HL-60 (cell line): ENCODE measurements at regions not wholly inside any gene's neighbourhood (a gene's known extent, or its start where the extent isn't known, plus 50 kb on each side); places are given as distances from the start of the nearest gene placed in this dataset.

ENCODE experiments used
- DNase-seq, 2 experiments: peaks; one replicate each; pipeline ENCODE4 v3.0.0-alpha.2; 2010 to 2020; ENCODE audit warnings: low read depth in 1 of 2, low spot score in 1 of 2
- H3K27ac ChIP-seq: fragments of 250-450 bp; sonication (Bioruptor Pico); replicated peaks from 2 replicates; pipeline ENCODE4 v1.5.1; 2020; ENCODE audit warnings: mild to moderate bottlenecking, moderate library complexity
- H3K27me3 ChIP-seq: fragments of 250-450 bp; sonication (Bioruptor Pico); 2 replicates; pipeline ENCODE4 v1.5.1; 2021; ENCODE audit warnings: mild to moderate bottlenecking, moderate library complexity; ENCODE audit not compliant: insufficient read depth, poor library complexity, severe bottlenecking
- H3K4me3 ChIP-seq: replicated peaks from 2 replicates; pipeline ENCODE4 v1.5.1; 2011; ENCODE audit warnings: mild to moderate bottlenecking, control low read depth, low read length; ENCODE audit not compliant: insufficient read depth
- GABPA ChIP-seq: IDR thresholded peaks from 2 replicates; pipeline ENCODE4 v1.6.1; 2012; ENCODE audit warnings: low read depth
- POLR2AphosphoS5 ChIP-seq: IDR thresholded peaks from 2 replicates; pipeline ENCODE4 v1.6.1; 2012; ENCODE audit warnings: low read depth
- SPI1 ChIP-seq: IDR thresholded peaks from 2 replicates; pipeline ENCODE4 v1.6.1; 2012; ENCODE audit warnings: low read depth, mild to moderate bottlenecking, borderline replicate concordance
- TF ChIP-seq, protein P1 (sequence below): IDR thresholded peaks from one replicate; pipeline ENCODE4 v1.5.1; 2011; ENCODE audit warnings: low read length, control low read depth, inconsistent platforms; ENCODE audit not compliant: insufficient read depth
- TF ChIP-seq, protein P2 (sequence below): IDR thresholded peaks from 2 replicates; pipeline ENCODE4 v1.6.1; 2012; ENCODE audit warnings: low read depth; ENCODE audit not compliant: insufficient replicate concordance

GRCh38 chr9:32069169-32069813 is 315.2 kb upstream of the ACO1 start:
- Histone ChIP-seq H3K4me3 (no peak overlapping the region), H3K27me3 (no peaks in the 10 kb centered on the region), H3K27ac (no peak overlapping the region)
- TF ChIP-seq, protein P1, sequence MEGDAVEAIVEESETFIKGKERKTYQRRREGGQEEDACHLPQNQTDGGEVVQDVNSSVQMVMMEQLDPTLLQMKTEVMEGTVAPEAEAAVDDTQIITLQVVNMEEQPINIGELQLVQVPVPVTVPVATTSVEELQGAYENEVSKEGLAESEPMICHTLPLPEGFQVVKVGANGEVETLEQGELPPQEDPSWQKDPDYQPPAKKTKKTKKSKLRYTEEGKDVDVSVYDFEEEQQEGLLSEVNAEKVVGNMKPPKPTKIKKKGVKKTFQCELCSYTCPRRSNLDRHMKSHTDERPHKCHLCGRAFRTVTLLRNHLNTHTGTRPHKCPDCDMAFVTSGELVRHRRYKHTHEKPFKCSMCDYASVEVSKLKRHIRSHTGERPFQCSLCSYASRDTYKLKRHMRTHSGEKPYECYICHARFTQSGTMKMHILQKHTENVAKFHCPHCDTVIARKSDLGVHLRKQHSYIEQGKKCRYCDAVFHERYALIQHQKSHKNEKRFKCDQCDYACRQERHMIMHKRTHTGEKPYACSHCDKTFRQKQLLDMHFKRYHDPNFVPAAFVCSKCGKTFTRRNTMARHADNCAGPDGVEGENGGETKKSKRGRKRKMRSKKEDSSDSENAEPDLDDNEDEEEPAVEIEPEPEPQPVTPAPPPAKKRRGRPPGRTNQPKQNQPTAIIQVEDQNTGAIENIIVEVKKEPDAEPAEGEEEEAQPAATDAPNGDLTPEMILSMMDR = no peak
- TF ChIP-seq POLR2AphosphoS5 (no peak), SPI1 (no peak), GABPA (no peak)
- TF ChIP-seq, protein P2, sequence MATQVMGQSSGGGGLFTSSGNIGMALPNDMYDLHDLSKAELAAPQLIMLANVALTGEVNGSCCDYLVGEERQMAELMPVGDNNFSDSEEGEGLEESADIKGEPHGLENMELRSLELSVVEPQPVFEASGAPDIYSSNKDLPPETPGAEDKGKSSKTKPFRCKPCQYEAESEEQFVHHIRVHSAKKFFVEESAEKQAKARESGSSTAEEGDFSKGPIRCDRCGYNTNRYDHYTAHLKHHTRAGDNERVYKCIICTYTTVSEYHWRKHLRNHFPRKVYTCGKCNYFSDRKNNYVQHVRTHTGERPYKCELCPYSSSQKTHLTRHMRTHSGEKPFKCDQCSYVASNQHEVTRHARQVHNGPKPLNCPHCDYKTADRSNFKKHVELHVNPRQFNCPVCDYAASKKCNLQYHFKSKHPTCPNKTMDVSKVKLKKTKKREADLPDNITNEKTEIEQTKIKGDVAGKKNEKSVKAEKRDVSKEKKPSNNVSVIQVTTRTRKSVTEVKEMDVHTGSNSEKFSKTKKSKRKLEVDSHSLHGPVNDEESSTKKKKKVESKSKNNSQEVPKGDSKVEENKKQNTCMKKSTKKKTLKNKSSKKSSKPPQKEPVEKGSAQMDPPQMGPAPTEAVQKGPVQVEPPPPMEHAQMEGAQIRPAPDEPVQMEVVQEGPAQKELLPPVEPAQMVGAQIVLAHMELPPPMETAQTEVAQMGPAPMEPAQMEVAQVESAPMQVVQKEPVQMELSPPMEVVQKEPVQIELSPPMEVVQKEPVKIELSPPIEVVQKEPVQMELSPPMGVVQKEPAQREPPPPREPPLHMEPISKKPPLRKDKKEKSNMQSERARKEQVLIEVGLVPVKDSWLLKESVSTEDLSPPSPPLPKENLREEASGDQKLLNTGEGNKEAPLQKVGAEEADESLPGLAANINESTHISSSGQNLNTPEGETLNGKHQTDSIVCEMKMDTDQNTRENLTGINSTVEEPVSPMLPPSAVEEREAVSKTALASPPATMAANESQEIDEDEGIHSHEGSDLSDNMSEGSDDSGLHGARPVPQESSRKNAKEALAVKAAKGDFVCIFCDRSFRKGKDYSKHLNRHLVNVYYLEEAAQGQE = no peak
- no peak for DNase-seq

- Histone ChIP-seq H3K27ac (no peak overlapping the region), H3K27me3 (no peaks in the 10 kb centered on the region), H3K4me3 (no peak overlapping the region)
- no peak for DNase-seq
- TF ChIP-seq, protein P1 = no peak
- no peak for TF ChIP-seq POLR2AphosphoS5
- no peak for TF ChIP-seq SPI1
- TF ChIP-seq, protein P2 = no peak
- TF ChIP-seq GABPA = no peak
These were observed 314.5 kb upstream of the ACO1 start for GRCh38 chr9:32069969-32070368.

- Histone ChIP-seq H3K27ac (no peak overlapping the region), H3K27me3 (no peaks in the 10 kb centered on the region), H3K4me3 (no peak overlapping the region)
- TF ChIP-seq POLR2AphosphoS5 = no peak
- TF ChIP-seq GABPA = no peak
- TF ChIP-seq, protein P2 = no peak
- TF ChIP-seq, protein P1 = no peak
- no peak for DNase-seq
These were observed 311.9 kb upstream of the ACO1 start for GRCh38 chr9:32072570-32072969.
